Liver (tissue), 3 donors: ENCODE measurements at regions not wholly inside any gene's neighbourhood (a gene's known extent, or its start where the extent isn't known, plus 50 kb on each side); places are given as distances from the start of the nearest gene placed in this dataset.

Experiments
- JUND ChIP-seq, 2 donors: IDR thresholded peaks; 2 replicates each; pipeline ENCODE4 v1.6.1; 2016; ENCODE audit warnings: antibody characterized with exemption in 2 of 2
- SP1 ChIP-seq: IDR thresholded peaks from 2 replicates; pipeline ENCODE4 v1.6.1; 2018; ENCODE audit warnings: antibody characterized with exemption, mild to moderate bottlenecking
- TAF1 ChIP-seq: conservative IDR thresholded peaks from 2 replicates; pipeline ENCODE4 v1.6.1; 2016; ENCODE audit warnings: antibody characterized with exemption, mild to moderate bottlenecking
- TF ChIP-seq, protein P1 (sequence below): IDR thresholded peaks from 2 replicates; pipeline ENCODE4 v1.6.1; 2016; ENCODE audit warnings: antibody characterized with exemption, mild to moderate bottlenecking
- TF ChIP-seq, protein P2 (sequence below): IDR thresholded peaks from 2 replicates; pipeline ENCODE4 v1.6.1; 2016; ENCODE audit warnings: antibody characterized with exemption
- TF ChIP-seq, protein P3 (sequence below): IDR thresholded peaks from 2 replicates; pipeline ENCODE4 v1.6.1; 2016; ENCODE audit warnings: antibody characterized with exemption
- TF ChIP-seq, protein P4 (sequence below): IDR thresholded peaks from 2 replicates; pipeline ENCODE4 v1.6.1; 2016; ENCODE audit warnings: antibody characterized with exemption
- TF ChIP-seq, protein P5 (sequence below): fragments of 150-350 bp; IDR thresholded peaks from 2 replicates; pipeline ENCODE4 v1.5.1; 2017; ENCODE audit warnings: improper control_type of control experiment, low read depth, low read length; ENCODE audit not compliant: missing input control
- donor health status: healthy.
- donor health status: healthy.

DNA sequence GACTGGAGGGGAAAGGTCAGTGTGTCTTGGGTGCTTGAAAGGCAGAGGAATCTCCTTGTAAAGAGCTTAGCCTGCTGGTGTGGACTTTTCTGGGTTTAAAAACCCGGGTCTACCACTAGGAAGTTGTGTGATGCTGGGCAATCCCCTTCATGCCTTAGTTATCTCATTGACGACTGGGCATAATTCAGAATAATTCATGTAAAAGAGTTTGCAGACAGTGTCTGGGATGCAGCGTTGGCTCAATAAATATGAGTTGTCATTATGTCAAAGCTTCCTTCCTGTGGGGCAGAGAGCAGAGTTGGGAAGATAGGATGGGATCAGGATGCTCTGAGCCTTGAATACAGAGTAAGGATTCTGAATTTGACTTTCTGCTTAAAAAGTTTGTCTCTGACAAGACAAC, 196.4 kb downstream of the ADRA2A start:
- TF ChIP-seq, protein P1, sequence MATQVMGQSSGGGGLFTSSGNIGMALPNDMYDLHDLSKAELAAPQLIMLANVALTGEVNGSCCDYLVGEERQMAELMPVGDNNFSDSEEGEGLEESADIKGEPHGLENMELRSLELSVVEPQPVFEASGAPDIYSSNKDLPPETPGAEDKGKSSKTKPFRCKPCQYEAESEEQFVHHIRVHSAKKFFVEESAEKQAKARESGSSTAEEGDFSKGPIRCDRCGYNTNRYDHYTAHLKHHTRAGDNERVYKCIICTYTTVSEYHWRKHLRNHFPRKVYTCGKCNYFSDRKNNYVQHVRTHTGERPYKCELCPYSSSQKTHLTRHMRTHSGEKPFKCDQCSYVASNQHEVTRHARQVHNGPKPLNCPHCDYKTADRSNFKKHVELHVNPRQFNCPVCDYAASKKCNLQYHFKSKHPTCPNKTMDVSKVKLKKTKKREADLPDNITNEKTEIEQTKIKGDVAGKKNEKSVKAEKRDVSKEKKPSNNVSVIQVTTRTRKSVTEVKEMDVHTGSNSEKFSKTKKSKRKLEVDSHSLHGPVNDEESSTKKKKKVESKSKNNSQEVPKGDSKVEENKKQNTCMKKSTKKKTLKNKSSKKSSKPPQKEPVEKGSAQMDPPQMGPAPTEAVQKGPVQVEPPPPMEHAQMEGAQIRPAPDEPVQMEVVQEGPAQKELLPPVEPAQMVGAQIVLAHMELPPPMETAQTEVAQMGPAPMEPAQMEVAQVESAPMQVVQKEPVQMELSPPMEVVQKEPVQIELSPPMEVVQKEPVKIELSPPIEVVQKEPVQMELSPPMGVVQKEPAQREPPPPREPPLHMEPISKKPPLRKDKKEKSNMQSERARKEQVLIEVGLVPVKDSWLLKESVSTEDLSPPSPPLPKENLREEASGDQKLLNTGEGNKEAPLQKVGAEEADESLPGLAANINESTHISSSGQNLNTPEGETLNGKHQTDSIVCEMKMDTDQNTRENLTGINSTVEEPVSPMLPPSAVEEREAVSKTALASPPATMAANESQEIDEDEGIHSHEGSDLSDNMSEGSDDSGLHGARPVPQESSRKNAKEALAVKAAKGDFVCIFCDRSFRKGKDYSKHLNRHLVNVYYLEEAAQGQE = no peak
- TF ChIP-seq SP1 (no peak), JUND (IDR thresholded peaks at IDR 0.05) (no peak), TAF1 (no peak)
- TF ChIP-seq, protein P2, sequence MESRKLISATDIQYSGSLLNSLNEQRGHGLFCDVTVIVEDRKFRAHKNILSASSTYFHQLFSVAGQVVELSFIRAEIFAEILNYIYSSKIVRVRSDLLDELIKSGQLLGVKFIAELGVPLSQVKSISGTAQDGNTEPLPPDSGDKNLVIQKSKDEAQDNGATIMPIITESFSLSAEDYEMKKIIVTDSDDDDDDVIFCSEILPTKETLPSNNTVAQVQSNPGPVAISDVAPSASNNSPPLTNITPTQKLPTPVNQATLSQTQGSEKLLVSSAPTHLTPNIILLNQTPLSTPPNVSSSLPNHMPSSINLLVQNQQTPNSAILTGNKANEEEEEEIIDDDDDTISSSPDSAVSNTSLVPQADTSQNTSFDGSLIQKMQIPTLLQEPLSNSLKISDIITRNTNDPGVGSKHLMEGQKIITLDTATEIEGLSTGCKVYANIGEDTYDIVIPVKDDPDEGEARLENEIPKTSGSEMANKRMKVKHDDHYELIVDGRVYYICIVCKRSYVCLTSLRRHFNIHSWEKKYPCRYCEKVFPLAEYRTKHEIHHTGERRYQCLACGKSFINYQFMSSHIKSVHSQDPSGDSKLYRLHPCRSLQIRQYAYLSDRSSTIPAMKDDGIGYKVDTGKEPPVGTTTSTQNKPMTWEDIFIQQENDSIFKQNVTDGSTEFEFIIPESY = no peak
- TF ChIP-seq, protein P3, sequence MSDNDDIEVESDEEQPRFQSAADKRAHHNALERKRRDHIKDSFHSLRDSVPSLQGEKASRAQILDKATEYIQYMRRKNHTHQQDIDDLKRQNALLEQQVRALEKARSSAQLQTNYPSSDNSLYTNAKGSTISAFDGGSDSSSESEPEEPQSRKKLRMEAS = no peak
- TF ChIP-seq, protein P4, sequence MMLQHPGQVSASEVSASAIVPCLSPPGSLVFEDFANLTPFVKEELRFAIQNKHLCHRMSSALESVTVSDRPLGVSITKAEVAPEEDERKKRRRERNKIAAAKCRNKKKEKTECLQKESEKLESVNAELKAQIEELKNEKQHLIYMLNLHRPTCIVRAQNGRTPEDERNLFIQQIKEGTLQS = no peak
- TF ChIP-seq, protein P5, sequence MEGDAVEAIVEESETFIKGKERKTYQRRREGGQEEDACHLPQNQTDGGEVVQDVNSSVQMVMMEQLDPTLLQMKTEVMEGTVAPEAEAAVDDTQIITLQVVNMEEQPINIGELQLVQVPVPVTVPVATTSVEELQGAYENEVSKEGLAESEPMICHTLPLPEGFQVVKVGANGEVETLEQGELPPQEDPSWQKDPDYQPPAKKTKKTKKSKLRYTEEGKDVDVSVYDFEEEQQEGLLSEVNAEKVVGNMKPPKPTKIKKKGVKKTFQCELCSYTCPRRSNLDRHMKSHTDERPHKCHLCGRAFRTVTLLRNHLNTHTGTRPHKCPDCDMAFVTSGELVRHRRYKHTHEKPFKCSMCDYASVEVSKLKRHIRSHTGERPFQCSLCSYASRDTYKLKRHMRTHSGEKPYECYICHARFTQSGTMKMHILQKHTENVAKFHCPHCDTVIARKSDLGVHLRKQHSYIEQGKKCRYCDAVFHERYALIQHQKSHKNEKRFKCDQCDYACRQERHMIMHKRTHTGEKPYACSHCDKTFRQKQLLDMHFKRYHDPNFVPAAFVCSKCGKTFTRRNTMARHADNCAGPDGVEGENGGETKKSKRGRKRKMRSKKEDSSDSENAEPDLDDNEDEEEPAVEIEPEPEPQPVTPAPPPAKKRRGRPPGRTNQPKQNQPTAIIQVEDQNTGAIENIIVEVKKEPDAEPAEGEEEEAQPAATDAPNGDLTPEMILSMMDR = no peak
